SW 1271 (cell line): ENCODE measurements at regions not wholly inside any gene's neighbourhood (a gene's known extent, or its start where the extent isn't known, plus 50 kb on each side); places are given as distances from the start of the nearest gene placed in this dataset.
A peak's percentile ranks its signal among the peaks of the same experiment; 100 is the strongest.

ENCODE experiments used
- DNase-seq, 2 experiments: peaks; one replicate each; lab custom pipeline; 2025; lab: John Stamatoyannopoulos, UW

DNA sequence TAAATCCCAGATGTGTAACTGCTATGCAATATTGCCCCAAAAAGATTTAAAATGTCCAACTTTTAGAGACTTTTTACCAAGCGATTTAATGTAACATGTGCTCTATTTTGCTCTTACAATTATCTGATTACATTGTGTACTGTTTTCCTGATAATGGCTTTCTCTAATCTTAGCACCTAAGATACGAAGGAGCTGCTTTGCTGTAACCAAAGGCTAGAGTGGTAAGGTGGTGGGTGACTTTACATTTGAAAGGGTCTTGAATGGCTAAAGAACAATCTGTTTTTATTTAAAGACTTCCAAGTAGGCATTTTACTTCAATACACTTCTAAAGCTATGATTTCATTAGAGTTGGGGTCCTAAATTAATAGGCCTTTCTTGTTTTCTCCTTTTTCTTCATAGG is 1201.6 kb upstream of the MAP3K7 start:
- no peak for DNase-seq

GRCh38 chr6:91786474-91787184 is 1199.8 kb upstream of the MAP3K7 start:
- DNase-seq, result no peak

GRCh38 chr6:91782802-91783201 is 1195.9 kb upstream of the MAP3K7 start:
- DNase-seq, result no peak

- DNase-seq, result no peak
These were observed 1195.1 kb upstream of the MAP3K7 start for GRCh38 chr6:91781946-91782345.

GRCh38 chr6:91780270-91780669 is 1193.4 kb upstream of the MAP3K7 start:
- no peak for DNase-seq

DNA sequence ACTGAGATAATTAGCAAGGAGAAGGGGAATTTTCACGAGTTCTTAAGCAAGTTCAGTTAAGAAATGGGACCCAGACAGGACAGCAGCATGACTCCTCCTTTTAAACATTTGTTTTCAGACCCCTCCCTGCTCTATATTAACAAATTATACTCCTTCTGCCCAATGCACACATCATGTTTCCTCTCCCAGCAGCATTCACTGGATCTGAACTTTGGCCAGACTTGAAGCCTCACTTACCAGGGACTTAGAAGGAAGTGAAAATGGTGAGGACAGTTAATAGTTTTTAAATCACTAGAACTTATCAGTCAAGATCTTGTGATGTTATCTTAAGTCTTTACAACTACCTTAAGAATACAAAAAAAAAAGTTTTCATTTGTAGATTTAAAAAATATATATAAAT is 1174.7 kb upstream of the MAP3K7 start:
- no peak for DNase-seq

DNA sequence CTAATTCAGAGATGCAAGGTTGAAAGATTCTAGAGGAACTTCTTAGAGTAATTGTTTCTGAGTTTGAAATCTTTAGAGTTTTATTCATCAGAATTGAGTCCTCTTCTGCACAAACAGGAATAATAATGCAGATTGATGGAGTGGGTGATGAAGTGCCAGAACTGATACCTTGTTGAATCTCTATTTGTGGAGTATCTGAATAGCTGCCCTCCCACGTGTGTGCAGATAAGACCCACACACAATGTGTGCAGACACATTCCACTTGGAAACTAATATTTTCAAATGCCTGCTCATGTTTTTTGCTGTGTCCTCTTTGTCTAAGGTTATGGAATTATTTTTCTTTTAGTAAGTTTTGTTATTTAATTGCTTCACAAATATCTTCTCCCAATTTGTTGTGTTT is 1167.8 kb upstream of the MAP3K7 start:
- no peak for DNase-seq

DNA sequence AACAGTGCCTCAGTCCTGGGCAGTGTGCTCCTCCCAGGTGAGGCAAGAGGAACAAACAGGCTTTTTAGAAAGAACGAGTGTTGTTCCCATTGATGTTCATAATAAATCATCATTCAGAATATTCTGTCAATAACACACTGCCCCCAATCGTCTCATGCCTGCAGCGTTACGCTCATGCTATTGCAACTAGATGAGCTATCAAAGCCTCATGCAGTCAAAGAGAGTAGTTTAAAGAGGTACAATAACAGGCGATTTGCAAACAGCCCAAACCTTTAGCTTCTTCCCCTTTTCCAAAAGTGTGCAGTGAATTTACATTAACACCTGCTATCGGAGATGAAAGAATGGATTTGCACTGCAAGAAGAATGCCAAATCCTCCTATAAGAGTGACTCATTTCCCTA is 1164.7 kb upstream of the MAP3K7 start:
- no peak for DNase-seq

DNA sequence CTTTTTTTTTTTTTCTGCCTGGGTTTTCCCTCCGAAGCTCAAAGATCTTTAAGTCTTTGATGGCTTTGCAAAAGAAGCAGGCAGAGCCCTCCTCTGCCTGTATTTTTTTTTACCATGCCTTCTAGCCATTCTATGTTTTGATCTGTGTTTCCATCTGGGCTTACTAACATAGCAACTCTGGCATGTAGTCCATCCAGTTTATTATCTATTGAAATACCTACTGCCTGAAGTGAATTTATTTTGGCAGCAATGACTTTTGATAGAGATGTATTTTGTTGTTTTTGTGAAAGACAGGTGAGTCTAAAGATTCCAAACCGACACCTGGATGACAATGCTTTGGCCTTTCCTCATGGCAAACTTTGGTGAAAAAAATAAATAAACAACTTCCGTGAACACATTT is 1157.7 kb upstream of the MAP3K7 start:
- no peak for DNase-seq

GRCh38 chr6:91743756-91744155 is 1156.9 kb upstream of the MAP3K7 start:
- no peak for DNase-seq

DNA sequence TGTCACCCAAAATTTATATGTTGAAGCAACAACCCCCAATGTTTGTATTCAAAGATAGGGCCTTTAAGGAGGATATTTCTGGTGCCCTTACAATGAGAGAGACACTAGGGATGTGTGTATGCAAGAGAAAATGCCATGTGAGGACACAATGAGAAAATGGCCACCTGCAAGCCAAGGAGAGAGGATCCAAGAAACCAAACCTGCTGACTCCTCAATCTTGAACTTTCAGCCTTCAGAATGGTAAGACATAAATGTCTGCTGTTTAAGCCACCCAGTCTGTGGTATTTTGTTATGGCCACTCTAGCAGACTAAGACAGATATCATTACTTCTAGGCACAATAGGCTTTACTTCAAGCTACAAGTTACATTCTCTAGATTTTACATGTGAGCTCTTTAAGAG is 1145.1 kb upstream of the MAP3K7 start:
- DNase-seq, result no peak

- no peak for DNase-seq
These were observed 1143.8 kb upstream of the MAP3K7 start for GRCh38 chr6:91730710-91731109.

DNA sequence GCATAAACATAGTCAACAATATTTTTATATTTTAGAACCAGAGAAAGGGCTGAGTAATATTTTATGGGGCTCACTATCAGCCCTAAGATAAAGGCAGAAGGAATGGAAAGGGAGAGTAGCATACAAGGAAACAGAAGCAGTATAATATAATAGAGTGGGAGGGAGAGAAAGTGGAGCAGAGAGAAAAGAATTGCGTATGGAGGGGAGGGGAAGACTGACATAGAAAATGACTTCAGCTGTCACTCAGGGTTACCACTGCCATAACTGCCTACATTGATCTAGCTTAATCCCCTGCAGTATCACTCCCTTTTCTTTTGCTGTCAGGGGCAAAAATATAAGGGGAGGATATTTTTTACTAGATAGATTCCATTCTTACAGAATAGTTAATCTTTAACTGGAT is 1133.5 kb upstream of the MAP3K7 start:
- no peak for DNase-seq

GRCh38 chr6:91719414-91719813 is 1132.5 kb upstream of the MAP3K7 start:
- DNase-seq, result no peak

- DNase-seq, result no peak
These were observed 1131.3 kb upstream of the MAP3K7 start for GRCh38 chr6:91718198-91718597.

- no peak for DNase-seq
These were observed 1130.2 kb upstream of the MAP3K7 start for GRCh38 chr6:91717094-91717493.

DNA sequence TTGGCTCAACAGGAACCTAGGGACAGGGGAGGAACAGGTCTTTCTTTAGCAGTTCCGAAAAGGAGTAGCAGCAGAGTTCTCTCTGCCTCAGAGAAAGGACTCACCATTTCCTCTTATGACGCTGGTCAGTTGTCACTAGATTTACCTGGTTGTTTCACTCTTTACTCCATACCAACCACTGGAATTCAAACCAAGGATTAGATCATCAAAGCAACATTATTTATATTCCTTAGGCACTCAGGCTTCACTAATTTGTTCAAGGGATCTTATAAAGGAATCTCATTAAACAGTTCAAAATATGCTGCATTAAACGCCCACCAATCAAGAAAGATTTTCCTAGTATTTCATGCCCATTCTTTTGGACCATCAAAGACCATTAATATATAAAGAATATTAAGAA is 1129.5 kb upstream of the MAP3K7 start:
- DNase-seq, result no peak

DNA sequence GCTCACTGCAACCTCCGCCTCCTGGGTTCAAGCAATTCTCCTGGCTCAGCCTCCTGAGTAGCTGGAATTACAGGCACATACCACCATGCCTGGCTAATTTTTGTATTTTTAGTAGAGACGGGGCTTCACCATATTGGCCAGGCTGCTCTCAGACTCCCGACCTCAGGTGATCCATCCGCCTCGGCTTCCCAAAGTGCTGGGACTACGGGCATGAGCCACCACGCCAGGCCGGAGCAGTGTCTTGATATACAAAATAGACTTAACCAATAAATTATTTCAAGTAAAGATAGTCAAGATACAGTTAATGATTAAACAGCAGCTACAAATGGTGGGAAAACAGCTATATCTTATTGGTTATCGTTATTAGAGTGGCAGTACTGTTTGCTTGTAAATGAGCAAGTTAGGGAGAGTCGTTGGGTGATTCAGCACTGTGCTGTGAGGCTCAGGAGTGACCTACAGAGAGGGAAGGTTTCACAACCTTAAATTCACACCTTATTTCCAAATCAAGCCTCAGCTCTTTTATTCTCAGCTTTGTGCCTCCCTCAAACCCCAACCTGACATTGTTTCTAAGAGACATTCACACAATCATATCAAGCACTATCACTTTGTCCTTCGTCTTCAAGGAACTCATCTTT is 1128.4 kb upstream of the MAP3K7 start:
- no peak for DNase-seq

DNA sequence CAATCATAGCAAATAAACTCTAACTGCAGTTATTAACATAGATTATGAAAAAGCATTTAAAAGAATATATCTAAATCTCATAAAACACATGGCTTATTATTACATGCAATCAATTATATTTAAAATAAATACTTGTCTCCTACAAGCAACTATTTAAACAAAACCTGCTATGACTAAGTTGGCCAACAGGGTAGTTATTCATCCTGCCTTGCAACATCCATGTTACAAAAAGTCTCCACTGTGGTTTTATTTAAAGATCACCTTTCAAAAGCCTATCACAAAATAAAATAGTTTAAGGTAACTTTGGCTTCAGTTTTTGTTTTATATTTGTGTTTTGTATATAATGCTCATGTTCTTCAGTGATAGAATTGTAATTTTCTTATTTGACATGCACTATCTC is 1127.0 kb upstream of the MAP3K7 start:
- peak in 1 of 2 experiments; percentile 1 for DNase-seq

DNA sequence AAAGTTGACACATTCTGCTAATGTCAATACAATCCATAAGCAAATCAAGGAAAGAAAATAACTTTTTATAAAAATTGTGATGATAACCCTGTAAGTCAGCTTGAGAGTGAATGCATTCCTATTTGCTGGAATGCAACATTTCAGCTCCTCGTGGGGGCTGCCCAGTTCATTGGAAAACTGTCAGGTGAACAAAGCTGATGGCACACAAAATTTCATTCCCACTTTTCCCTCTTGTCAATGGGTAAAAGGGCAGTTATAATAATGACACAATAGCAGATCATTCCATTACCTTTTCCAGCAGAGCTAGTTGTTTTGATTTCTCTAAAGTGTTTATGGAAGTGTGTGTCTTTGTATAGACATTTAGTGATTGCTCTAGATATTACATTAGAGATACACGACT is 1124.6 kb upstream of the MAP3K7 start:
- no peak for DNase-seq

- DNase-seq, result no peak
These were observed 1123.5 kb upstream of the MAP3K7 start for GRCh38 chr6:91710342-91710741.

- peak in 1 of 2 experiments; percentile 71 for DNase-seq
These were observed 1121.7 kb upstream of the MAP3K7 start for GRCh38 chr6:91708534-91708933.

GRCh38 chr6:91705646-91706045 is 1118.8 kb upstream of the MAP3K7 start:
- no peak for DNase-seq

GRCh38 chr6:91704531-91704930 is 1117.7 kb upstream of the MAP3K7 start:
- peak in 1 of 2 experiments; percentile 51 for DNase-seq
